Stromal cell of bone marrow (primary cell): ENCODE measurements at regions not wholly inside any gene's neighbourhood (a gene's known extent, or its start where the extent isn't known, plus 50 kb on each side); places are given as distances from the start of the nearest gene placed in this dataset.
A peak's percentile ranks its signal among the peaks of the same experiment; 100 is the strongest.

Source experiments
- DNase-seq: peaks from one replicate; pipeline ENCODE4 v3.0.0-alpha.2; 2012; ENCODE audit warnings: low read depth

DNA sequence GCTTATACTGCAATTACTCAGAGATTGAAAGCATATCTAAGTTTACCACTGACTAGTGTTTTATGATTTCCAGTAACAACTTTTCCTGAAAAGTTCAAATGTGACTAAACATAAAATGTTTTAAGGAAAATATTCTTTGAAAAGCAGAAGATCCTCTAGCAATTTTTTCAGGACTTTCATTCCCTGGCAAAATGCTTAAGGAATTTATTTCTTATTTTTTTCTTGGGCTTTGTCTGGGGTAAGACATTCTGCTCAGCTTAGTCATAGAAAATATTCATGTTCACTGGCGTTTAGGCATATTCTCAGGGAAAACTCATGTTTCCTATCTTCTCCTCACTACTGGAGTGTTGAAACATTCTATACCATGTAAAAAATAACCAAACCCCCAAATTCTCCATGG, 235.3 kb upstream of the CEP162 start:
- DNase-seq = peak; percentile 69

DNA sequence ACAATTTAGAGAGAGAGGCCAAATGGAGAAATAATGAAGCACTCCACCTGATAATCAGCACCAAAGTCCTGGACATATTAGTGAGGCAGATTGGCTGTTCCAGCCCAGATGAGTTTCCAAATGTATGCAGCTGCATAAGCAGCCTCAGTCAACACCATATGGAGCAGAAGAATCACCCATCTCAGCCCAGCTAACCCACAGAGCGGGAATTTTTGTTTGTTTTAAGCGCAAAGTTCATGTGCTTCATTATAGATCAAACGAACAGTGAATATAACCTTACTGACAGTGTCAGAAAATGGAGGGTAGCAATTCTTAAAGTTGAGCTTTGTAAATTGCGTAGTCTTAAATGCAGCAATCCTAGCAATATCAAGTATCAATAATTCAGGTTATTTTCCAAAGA, 234.0 kb upstream of the CEP162 start:
- no peak for DNase-seq

DNA sequence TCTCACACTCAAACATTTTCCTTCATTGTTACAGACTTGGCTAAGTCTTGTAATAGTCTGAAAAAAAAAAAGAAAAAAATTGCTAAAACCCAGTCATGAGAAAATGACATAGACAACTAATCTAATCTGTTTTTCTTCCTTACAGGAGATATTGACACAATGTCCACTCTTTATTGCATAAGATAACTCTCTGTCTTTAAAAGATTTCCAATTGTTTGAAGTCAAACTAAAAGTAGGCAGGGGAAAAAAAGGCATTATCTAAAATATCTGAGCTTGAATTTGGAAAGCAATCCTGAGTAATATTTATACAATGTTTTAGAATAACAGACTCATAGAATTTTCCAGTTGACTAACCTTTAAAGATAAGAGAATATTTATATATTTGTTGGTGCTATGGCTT, 233.0 kb upstream of the CEP162 start:
- DNase-seq = no peak

DNA sequence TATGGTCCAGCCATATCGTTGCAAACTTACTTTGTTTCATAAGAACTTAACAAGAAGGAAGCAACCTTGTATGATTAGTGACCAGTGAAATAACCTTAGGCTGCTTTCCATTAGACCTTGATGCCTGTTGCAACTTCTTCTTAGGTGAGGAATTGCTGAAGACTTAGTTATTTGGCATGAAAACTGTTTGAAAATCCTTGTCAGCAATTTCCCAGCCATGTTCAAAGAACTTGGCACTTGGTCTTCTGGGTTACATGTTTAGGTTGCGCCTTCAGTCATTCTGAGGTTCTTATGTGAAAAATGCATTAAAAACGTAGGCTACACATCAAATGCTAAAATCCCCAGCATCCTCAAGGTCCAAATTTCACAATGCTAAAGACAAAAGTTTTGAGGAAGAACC, 232.0 kb upstream of the CEP162 start:
- no peak for DNase-seq

DNA sequence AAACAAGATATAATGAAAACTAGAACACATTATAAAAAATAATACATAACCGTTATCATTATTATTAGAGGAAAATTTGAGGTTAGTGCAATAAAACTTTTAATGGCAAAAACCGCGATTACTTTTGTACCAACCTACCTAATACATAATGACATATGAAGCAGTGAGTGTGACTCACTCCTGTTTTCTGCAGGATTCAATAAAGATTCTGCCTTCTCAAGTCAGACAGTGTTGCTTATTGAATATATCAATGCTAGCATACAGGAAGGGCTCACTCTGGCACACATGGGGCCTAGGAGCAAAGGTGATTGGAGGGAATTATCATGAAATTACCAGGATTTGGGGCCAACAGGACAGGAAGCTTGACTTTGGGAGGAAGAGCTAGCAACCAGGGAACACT, 230.8 kb upstream of the CEP162 start:
- no peak for DNase-seq

DNA sequence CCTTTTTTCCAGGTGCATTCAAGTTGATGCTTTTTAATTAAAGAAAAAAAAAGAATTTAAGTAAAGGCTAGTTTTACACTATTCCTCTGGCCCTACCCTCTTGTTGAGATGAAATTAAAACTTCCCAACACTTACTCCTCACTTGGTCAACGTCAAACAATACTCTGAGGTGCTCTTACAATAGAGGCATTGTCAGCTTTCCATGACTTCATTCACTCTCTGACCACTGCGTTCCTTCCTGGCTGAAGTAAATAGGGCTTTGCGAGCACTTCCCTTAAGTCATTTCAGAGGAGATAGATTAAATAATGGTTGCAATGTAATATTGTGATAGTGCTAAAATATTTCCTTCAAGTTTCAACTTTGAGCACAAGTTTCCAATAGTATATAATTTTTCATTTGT, 229.8 kb upstream of the CEP162 start:
- DNase-seq = no peak

DNA sequence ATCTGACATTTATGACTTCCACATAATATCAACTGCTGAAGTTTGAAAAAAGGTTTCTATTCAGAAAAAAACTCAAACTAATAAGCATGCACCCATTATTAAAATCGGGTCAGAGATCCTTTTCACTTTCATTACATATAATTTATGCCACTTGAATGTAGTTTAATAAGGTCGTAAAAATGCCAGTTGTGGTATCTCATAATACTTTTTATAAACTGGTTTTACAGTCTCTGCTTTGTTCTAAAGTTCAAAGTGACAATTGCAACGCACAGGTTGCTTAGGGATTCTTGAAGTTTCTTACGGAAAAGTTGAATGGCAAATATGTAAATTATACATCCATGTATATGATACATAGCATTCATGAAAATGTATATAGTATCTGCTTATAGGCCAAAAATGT, 229.4 kb upstream of the CEP162 start:
- no peak for DNase-seq

DNA sequence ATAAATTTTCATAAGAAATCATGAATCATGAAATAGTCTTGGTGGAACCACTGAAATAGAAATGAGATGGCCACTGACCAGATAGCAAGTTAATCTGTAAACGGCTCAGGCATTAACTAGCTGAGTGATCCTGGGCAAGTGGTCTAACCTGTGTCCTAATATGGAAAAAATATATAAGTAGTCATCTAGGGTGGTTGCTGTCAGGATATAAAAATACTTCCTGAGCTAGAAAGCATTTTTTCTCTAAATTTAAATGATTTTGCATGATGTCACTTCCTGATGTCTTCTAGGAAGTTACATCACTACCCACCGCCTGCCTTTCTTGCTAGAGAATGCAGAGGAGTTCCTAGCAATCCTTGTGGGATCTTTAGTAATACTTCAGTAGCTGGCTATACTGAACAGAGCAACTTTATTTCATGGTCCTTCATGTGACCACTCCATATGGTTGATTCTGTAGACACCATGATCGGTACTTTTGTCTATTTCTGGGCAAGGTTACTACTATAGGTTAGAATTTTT, 228.1 kb upstream of the CEP162 start:
- no peak for DNase-seq

DNA sequence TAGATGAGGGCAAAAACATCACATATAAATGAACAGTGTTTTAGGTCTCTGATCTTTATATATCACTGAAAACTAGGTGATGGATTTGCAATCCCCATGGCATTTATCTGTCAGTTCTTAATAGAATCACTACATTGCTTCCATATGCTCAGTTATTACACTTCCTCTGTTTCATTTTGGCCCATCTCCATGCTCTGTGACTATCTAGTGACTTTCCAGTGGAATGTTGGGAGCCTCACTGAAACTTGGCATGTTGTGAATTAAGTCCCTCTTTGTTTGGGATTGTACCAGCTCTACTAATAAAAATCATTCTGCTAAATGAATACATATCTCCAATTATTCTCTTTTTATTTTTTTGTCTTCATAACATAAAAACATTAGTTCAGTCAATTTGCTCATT, 226.1 kb upstream of the CEP162 start:
- no peak for DNase-seq

DNA sequence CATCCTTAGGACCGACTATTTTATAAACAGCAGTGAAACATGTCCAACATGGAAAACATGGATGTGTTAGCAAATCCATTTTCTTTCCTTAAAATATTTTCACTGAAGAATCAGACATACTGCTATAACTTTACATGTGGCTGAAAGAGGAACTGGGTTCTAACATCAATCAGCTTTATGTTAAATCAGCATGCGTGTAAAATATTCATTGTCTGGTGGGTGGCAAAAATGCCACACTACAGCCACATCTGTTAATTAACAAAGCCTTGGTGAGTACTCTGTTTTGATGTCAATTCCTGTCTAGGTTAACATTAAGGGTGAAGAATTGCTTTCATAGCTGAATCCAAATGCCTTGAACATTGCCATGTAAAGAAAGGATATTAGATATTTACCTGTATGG, 222.6 kb upstream of the CEP162 start:
- DNase-seq = no peak

DNA sequence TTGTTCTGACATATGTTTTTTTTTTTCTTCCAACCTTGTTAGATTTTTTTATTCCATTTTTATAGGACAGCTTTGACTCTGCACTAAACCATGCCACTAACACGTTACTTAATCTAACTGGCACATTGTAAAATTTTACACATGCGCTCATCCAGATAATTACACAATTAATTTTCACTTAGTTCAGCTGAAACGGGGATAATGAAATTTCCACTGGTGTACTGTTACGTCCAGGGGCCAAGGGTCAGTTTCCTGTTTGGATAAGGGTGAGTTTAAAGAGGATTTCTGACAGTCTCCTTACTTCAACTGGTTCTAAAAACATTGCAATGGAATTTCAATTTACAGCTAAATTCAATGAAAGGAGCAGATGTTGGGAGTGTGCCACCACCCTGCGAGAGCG, 221.8 kb upstream of the CEP162 start:
- no peak for DNase-seq

DNA sequence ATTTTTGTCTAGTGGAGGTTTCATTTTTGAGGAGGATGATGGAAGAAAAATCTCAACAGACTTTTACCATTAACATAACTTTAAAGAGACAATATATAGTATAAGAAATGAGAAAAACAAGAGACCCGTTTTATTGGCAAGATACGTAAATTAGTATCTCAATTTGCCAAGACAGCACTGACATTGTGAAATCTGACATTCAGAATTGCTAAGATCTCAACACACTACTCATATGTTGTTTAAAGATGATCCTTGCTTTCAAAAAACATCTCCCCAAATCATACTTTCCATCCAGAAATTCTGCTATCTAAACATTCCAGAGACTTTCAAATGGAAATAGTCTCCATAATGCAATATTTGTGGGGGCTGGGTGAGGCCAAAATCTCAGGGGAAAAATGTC, 220.9 kb upstream of the CEP162 start:
- no peak for DNase-seq

DNA sequence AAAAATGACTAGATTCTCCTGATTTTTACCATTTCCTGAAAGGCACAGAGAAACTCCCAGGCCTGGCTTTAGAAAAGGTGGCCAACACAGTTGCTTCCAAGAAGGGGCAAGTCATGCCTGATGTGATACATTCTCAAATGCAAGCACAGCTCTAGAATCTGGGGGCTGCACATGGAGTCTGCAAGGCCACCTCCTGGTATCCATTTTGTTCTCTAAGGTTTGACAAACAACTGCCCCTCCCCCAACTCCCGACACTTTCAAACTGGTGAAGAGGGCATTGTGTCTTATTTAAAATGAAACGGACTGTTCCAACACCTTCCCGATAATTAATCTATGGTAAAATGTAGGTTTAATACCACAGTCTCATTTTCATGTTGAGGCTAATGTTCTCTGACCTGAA, 220.2 kb upstream of the CEP162 start:
- DNase-seq = no peak

DNA sequence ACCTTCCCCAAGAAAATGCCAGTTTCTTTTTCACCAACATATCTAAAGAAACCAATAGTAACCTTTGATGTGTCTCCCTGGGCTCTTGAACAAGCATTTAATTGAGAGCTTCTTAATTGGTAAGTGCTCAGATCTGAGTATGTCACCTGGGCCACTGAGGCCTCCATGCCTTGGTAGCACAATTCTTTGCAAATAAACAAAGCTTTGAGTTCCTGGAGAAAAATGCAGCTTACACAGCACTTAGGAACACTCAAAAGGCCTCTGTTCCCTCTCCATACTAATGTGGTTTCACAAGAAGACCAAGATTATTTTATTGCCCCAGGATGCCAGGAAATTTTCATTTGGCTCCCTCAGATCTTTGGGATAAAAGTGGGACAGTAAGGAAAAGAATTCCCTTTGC, 217.6 kb upstream of the CEP162 start:
- DNase-seq = no peak

DNA sequence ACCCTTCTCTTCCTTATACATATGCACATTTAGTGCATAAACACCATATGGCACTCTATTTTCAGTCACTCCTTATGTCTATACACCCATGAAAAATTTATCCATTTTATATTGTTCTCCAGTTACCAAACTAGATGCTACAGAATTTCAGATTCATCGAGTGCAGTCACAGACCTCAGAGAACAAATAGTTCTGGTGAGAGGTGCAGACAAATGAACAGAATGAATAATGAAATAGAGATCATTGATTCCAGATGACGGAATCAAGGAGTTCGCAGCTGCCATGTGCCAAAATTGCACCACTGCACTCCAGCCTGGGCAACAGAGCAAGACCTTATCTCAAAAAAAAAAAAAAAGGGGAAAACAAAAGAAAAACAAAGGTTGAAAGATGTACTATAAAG, 214.8 kb upstream of the CEP162 start:
- DNase-seq = no peak

DNA sequence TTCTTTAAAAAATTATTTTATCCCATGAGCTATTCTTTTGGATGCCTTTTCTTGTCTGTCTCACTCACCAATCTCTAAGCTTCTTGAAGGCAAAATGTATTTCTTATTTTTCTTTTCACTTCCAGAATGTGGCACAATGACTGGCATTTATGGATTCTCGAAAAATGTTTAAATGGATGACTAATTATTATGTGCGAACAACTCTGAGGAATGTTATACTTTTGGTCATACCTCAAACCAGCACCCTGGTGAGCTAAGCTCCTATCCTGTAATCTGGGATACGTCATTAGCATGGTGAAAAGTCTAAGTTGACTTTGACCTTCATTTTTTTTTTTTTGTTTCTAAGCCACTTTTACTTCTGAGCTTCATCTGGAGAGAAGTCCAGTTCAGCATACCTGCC, 214.0 kb upstream of the CEP162 start:
- DNase-seq = no peak

DNA sequence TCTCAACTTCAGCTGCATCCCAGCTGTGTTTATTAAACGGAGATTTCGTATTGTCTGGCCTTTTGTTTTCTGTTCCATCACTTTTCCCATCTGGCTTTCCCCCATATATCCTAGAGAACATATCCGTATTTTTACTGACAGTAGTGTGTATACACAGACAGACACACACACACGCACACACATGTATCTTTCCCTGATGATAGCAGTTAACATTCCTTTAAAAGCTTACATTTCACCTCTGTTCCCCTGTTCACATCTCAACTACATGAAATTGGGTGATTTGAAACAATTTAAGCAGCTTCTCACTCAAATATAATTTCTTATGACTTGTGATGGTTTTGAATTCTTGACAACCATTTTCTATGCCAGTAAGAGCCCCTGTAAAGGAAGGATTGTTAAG, 207.1 kb upstream of the CEP162 start:
- DNase-seq = no peak

DNA sequence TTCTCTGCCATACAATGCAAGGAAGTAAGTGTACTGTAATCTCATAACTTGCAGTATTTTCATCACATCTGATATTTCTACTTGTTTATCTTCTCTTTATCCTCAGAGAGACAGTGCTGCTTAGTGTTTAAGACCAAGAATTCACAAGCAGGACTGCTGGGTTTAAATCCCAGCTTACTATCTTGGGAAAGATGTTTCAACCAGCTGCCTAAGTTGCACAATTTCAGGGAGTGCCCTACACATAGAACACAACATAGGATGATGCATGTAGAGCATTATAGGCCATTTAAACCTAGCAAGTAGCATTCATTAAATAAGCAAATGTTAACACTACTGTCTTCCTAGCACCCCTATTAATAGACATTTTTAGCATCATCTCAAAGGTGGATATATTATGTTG, 205.2 kb upstream of the CEP162 start:
- no peak for DNase-seq

DNA sequence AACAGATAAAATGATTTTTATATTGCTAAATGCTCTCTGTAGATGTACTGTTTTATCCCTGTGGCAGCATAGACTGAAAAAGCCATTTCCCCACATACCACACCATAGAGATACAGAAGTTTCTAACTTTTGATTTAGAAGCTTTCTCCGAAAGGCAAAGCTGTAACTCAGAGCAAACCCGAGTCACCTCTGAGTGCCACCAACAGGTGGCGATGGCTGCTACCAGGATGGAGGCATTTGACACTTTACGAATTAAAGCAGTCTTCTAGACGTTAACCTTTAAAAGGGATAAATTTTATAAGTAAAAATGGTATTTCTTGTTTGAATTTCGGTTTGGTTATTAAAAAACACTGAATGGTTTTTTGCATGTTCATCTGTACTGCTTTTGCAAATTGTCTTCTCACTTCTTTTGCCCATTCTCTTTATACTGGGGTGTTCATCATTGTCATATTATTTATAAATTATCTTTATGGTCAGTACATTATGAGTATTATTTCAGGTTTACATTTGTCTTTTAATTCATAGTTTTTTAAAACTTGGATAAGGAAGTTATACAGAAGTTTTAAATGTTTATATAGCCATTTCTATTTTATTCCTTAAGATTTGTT, 201.0 kb upstream of the CEP162 start:
- peak; percentile 45 for DNase-seq

DNA sequence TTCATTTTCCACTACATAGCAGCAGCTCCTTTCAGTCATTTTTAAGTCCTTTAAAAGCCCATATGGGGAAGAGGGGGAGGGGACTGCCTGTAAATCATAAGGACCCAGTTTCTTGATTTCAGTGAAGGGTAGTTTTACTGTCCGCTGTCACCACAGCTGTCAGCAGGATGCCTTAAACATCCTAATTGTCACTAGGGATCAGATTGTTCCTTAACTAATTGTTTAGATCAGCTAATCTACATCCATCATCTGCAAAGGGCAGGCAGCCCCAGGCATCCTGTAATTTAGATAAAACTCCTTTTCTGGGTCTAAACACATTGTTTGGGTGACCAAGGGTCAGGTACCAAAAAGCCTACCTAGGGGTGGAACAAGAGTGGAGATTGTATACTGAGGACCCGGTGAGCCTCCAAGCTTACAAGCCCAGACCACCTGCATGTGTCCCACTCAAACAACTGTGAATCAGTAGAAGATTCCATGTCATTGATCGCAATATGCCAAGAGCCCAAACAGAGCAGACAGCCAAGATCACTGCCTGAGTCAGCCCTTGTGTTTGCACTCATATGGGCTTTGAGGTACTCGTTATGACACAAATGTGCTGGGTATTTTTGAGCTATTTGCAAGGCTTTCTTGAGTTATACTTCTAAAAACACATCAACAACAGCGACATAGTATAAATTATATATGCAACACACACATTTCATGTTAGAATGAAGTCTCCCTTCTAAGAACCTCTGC, 198.7 kb upstream of the CEP162 start:
- no peak for DNase-seq

DNA sequence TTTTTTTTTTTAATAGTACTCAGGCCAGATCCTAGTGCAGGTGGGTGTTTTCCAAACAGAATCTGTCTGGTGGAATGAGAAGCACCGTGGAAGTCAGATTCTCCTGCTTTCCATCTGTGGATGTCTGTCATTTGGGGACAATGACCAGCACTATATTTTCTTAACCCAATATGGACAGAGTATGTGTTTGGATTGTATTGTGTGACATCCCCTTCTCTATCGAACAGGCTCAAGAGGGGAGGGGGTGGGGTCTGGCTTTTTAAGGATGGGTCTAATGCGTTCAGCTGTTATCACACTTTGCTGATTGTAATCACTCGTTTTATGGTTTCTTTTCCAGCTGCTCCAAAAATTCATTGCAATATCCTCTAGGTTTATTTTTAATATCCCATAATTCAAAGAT, 197.5 kb upstream of the CEP162 start:
- no peak for DNase-seq

DNA sequence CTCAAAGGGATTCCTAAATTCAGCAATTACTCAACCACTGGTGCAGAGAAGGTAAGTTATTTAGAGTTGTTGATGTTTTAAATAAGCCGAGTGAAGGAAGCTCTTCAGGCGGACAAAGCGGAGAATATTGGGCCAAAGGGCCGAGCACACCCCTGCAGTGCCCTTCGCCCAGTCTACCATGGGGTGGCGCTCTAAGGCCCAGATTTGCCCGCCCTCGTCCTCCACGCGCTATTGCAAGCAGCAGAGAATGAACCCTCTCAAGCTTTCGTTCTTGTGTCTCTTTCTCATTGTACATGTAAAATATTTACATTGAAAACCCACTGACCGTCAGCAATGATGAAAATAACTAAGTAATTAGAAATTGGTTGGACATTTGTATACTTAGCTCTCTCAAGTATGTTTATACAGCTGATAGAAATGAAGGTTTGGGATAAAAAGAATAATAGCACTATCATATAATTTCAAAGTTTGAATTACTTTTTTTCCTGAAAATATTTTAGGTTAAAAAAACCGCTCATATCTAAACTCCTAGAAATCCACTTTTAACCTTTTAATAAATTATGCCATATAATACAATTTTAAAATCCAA, 195.0 kb upstream of the CEP162 start:
- DNase-seq = peak; percentile 14

DNA sequence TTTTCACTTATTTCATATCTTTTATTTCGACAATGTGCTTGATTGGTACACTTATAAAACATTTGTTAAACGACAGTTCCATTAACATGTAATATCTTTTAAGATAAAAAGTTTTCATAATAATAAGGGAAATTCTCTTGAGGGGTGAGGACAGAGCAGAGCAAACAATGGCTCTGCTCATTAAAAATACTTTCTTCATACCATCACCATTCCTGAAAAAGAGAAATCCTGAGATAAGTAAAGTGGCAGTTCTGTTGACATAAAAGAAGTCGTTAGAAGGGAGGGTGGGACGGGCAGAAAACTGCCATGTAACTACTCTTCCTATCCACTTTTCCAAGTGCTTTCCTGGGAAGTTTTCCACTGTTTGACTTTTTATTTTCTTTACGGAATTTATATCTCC, 193.6 kb upstream of the CEP162 start:
- DNase-seq = no peak

DNA sequence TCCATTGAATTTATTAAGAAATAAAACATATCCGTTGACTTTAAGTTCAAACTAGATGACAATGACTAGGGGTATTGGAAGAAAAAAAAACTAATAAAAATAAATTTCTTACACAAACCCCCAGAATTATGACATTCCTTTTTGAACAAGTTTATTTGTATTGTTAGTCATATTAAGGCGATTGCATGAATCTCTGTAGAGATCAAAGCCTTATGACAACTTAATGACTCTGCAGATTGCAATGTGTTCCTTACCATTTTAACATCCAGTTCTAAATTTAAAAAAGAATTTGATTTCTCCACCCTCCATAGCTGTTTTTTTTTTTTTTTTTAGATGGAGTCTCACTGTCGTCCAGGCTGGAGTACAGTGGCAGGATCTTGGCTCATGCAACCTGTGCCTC, 189.8 kb upstream of the CEP162 start:
- DNase-seq = peak; percentile 47
